Activated CD8-positive, alpha-beta memory T cell treated with anti-CD3 and anti-CD28 coated beads, Interleukin-2, amount 50 U/mL, for 48 hours (primary cell): ENCODE measurements at regions not wholly inside any gene's neighbourhood (a gene's known extent, or its start where the extent isn't known, plus 50 kb on each side); places are given as distances from the start of the nearest gene placed in this dataset.
"Not testable (repeated sequence)": the region's sequence is repeated elsewhere in the genome, so short reads cannot be mapped to it uniquely, and the experiment has no call there.

Experiments used
- DNase-seq: peaks from one replicate; pipeline ENCODE4 v3.0.0-alpha.2; 2020

GRCh38 chr10:78326372-78326771 lies 292.7 kb downstream of the RPS24 start:
- no peak for DNase-seq

- peak; percentile 18 for DNase-seq
These were observed 294.3 kb downstream of the RPS24 start for GRCh38 chr10:78327778-78328591.

GRCh38 chr10:78328592-78329404 lies 295.1 kb downstream of the RPS24 start:
- peak; percentile 28 for DNase-seq

GRCh38 chr10:78330884-78331283 lies 297.2 kb downstream of the RPS24 start:
- peak; percentile 8 for DNase-seq

GRCh38 chr10:78331391-78331922 lies 297.8 kb downstream of the RPS24 start:
- DNase-seq = peak; percentile 20

- DNase-seq = peak; percentile 29
These were observed 298.3 kb downstream of the RPS24 start for GRCh38 chr10:78332012-78332411.

GRCh38 chr10:78332657-78333056 lies 299.0 kb downstream of the RPS24 start:
- peak; percentile 6 for DNase-seq

GRCh38 chr10:78333362-78334143 lies 299.9 kb downstream of the RPS24 start:
- DNase-seq = peak; percentile 12

- DNase-seq = no peak
These were observed 301.7 kb downstream of the RPS24 start for GRCh38 chr10:78335371-78335690.

GRCh38 chr10:78335691-78336401 lies 302.2 kb downstream of the RPS24 start:
- peak; percentile 18 for DNase-seq

GRCh38 chr10:78336402-78336791 lies 302.7 kb downstream of the RPS24 start:
- peak; percentile 37 for DNase-seq

GRCh38 chr10:78337016-78337415 lies 303.4 kb downstream of the RPS24 start:
- peak; percentile 15 for DNase-seq

GRCh38 chr10:78337646-78338391 lies 304.2 kb downstream of the RPS24 start:
- peak; percentile 22 for DNase-seq

- DNase-seq = peak; percentile 20
These were observed 305.1 kb downstream of the RPS24 start for GRCh38 chr10:78338717-78339116.

- peak; percentile 18 for DNase-seq
These were observed 305.6 kb downstream of the RPS24 start for GRCh38 chr10:78339251-78339650.

- peak; percentile 3 for DNase-seq
These were observed 308.4 kb downstream of the RPS24 start for GRCh38 chr10:78341953-78342614.

GRCh38 chr10:78342827-78343653 lies 309.4 kb downstream of the RPS24 start:
- peak; percentile 28 for DNase-seq

- DNase-seq = not testable (repeated sequence)
These were observed 310.6 kb downstream of the RPS24 start for GRCh38 chr10:78344257-78344656.

- DNase-seq = peak; percentile 12
These were observed 311.9 kb downstream of the RPS24 start for GRCh38 chr10:78345515-78345914.

GRCh38 chr10:78346721-78347120 lies 313.1 kb downstream of the RPS24 start:
- no peak for DNase-seq
